NCI-H1417 treated with DMSO at 0.1 percent for 48 hours (cell line): ENCODE measurements at regions not wholly inside any gene's neighbourhood (a gene's known extent, or its start where the extent isn't known, plus 50 kb on each side); places are given as distances from the start of the nearest gene placed in this dataset.
"Not testable (repeated sequence)": the region's sequence is repeated elsewhere in the genome, so short reads cannot be mapped to it uniquely, and the experiment has no call there.

Experiments used
- DNase-seq: peaks from one replicate; lab custom pipeline; 2025; lab: John Stamatoyannopoulos, UW

- DNase-seq: not testable (repeated sequence)
Measured at GRCh38 chr15:30842798-30843472, 60.8 kb upstream of the FAN1 start.

DNA sequence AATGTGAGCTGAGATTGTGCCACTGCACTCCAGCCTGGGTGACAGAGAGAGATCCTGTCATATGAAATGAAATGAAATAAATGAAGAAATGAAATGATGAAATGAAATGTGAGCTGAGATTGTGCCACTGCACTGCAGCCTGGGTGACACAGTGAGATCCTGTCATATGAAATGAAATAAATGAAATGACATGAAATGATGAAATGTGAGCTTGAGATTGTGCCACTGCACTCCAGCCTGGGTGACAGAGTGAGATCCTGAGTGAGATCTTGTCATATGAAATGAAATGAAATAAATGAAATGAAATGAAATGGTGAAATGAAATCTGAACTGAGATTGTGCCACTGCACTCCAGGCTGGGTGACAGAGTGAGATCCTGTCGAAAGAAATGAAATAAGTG is 58.2 kb upstream of the FAN1 start:
- not testable (repeated sequence) for DNase-seq
